Endometrium (tissue), 2 donors: ENCODE measurements at regions not wholly inside any gene's neighbourhood (a gene's known extent, or its start where the extent isn't known, plus 50 kb on each side); places are given as distances from the start of the nearest gene placed in this dataset.
A peak's percentile ranks its signal among the peaks of the same experiment; 100 is the strongest.
"Not testable (repeated sequence)": the region's sequence is repeated elsewhere in the genome, so short reads cannot be mapped to it uniquely, and the experiment has no call there.

Experiments used
- FAIRE-seq: peaks from 2 replicates; lab custom pipeline; 2012; peaks lifted over from hg19 to GRCh38; lab: Jason Lieb, UNC
- donor health status: control.
- donor health status: control.

DNA sequence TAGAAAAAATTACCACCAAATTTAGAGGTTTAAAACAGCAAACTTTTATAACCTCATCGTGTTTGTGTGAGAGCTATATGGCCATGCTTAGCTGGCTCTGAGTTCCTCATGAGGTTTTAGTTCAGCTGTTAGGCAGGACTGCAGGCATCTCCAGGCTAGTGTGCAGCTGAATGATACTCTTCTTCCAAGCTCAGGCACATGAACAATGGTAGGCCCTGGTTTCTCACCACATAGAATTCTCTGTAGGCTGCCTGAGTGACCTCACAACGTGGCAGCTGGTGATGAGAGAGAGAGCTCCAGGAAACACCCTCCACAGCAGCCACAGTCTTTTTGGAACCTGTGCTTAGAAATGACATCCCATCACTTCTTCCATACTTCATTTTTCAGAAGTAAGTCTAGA, 540.6 kb upstream of the MIR17HG start:
- FAIRE-seq: no peak

DNA sequence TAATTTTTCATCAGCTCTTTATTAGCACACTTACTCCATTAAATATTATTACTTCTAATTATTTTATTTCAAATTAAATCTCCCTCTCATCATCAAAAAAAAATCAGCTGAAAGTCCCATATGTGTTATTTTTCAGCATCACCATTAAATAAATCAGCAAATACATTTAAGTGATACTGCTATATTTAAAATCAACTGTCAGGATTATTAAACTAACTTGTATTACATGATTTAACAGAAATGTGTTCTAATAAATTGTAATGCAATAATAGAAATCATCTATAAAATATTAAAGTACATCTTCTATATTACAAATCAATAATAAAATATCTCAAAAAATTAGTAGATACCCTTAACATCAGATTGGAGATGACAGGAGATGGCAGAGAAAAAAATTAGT, 538.6 kb upstream of the MIR17HG start:
- peak; percentile 35 for FAIRE-seq

DNA sequence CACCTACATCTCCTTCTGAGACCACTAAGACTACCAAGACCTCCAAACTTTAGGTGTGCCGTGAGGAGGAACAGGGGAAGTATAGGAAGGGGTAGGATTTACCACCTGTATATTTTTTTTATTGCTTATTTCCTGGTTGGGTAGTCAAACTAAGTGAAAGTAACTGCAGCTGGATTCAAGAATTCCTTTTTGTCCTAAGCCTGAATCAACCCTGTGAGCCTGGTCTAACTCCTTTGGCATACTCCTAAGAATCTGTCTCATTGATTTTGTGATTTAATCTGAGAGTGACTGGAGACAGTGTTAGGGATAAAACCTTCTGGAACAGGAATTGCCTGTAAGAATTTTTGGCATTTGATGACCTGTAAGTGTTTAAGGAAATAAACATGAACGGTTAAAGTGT, 523.5 kb upstream of the MIR17HG start:
- FAIRE-seq: no peak

DNA sequence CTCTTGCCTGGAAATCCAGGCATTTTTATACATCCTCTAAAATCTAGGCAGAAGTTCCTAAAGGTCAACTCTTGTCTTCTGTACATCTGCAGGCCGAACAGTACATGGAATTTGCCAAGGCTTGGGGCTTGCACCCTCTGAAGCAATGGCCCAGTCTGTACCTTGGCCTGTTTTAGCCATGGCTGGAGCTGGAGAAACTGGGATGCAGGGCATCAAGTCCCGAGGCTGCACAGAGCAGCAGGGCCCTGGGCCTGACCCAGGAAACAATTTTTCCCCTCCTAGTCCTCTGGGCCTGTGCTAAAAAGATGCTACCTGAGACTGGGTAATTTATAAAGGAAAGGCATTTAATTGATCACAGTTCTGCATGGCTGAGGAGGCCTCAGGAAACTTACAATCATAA, 520.8 kb upstream of the MIR17HG start:
- FAIRE-seq: no peak

- FAIRE-seq: no peak
Observed at GRCh38 chr13:90830782-90831181, 516.7 kb upstream of the MIR17HG start.

- FAIRE-seq: no peak
Observed at GRCh38 chr13:90833951-90834350, 513.5 kb upstream of the MIR17HG start.

DNA sequence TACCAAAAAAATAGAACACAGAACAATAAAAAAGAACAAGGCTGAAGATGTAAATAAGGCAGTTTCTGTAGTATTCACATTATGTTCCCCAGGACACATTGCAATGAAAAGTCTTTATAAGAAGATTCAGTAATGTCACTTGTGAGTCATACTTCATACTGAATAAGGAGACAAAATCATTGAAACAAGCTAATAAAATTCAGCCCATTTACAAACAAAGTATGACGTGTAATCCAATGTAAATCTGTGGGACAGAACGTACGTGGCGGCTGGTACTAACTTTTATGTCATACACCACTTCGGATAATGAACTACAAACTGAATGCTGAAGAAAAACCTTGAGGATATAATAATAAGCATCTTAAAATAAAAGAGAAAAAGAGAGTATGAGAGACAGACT, 512.8 kb upstream of the MIR17HG start:
- no peak for FAIRE-seq

- FAIRE-seq: no peak
Observed at GRCh38 chr13:90835826-90836225, 511.7 kb upstream of the MIR17HG start.

- FAIRE-seq: no peak
Observed at GRCh38 chr13:90838317-90838960, 509.0 kb upstream of the MIR17HG start.

- FAIRE-seq: no peak
Observed at GRCh38 chr13:90839061-90839460, 508.4 kb upstream of the MIR17HG start.

DNA sequence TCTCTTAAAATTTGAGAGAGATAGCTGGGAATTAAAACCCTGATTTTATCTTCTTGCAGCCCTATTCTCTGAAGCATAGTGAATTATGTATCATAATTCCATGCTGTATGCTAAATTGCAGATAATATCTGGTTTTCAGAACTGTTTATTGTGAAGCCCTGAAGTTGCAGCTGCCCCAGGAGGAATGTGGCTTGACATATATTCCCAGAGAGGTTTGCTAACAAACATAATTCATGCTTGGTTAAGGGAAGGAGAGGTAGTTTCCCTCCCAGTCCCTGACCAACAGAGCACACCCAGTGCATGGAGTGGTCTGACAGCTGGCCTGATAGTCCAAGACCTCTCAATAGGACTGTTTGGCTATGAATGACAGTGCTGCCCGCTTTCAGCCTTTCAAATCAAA, 500.6 kb upstream of the MIR17HG start:
- FAIRE-seq: no peak

- not testable (repeated sequence) for FAIRE-seq
Observed at GRCh38 chr13:90853666-90854065, 493.8 kb upstream of the MIR17HG start.

GRCh38 chr13:90857921-90858320, 489.6 kb upstream of the MIR17HG start:
- FAIRE-seq: no peak

GRCh38 chr13:90866006-90866405, 481.5 kb upstream of the MIR17HG start:
- FAIRE-seq: no peak

DNA sequence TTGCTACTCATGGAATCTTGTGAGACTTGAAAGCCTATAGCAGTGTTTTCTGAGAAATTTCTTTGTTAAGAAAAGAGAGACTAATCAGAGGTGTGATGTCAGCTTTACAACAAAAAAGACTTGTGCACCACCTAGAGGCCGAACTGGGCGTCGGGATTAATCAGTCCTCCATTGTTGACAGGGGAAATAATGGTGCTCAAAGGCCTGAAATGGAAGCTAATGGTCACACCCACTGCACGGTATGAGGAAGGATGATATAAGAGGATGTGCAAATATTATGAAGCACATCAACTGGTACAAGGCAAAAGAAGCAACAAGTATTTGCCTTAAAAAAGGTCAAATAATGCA, 480.2 kb upstream of the MIR17HG start:
- FAIRE-seq: peak; percentile 39

DNA sequence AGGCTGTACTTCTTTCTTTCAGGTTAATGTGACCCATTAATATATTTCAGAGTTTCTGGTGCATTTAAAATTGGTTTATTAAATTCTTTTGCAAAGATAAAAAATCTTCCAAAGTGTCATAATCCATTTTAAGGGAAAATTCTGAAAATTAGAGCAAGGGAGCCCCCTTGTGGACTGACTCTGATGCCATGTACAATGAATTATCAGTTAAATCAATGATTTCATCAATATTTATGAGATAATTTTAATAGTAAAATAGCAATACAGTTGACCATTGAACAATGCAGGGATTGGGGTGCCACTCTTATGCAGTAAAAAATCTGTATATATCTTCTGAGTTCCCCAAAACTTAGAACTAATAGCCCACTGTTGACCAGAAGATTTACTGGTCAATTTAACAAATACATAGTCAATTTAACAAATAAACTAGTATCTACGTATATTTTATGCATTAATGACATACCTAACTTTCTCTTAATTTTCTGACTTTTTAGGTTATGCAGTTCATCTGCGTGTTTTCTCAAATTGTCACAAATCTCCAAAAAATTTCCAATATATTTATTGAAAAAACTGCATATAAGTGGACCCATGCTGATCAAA, 479.1 kb upstream of the MIR17HG start:
- FAIRE-seq: peak; percentile 80

DNA sequence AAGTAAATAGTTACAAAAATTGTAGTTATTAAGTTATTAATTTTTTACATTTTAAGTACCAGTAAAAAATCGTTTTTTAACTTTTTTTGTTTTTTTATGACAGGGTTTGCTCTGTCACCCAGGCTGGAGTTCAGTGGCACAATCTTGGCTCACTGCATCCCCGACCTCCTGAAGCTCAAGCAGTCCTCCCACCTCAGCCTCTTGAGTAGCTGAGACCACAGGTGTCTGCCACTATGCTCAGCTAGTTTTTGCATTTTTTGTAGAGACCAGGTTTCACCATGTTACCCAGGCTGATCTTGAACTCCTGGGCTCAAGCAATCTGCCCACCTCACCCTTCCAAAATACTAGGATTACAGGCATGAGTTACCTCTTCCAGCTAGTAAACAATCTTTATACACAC, 477.9 kb upstream of the MIR17HG start:
- FAIRE-seq: no peak

DNA sequence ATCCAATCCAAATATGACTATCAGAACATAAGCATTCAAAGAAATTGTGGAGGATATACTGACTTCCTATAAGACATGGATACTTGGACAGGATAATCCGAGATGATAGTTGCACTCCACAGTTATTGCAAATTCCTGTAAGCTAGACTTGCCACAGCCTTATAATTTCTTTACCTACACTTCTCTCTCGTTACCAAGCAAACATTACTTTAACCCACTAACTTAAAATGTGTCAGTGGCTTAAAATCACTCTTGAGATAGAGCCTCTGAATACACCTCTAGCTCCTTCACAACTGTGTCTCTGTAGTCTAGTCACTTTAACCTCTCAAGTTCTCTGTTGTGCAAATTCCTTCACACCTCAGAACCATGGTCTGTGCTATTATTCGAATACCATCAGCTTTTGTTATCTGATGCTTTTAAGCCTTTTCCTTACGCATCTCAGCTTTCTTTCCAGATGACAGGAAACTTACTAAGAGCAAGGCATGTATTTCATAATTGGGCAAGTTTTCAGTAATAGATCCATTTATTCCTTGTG, 474.9 kb upstream of the MIR17HG start:
- no peak for FAIRE-seq

DNA sequence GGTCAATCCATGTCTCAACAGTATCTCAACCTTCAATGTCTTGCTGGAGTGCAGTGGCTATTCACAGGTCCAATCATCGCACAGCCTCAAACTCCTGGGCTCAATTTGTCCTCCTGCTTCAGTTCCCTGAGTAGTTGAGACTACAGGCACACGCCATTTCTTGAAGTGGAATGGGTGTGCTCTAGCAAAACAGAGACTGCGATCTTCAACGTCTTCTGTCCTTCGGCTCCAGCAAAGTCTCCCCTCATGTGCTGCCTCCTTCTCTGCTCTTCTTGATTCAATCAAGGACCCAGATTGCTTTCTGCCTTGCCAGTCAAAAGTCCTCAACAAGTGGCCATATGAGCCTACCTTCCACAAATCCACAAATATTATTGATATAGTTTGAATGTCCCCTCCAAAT, 466.7 kb upstream of the MIR17HG start:
- FAIRE-seq: no peak

DNA sequence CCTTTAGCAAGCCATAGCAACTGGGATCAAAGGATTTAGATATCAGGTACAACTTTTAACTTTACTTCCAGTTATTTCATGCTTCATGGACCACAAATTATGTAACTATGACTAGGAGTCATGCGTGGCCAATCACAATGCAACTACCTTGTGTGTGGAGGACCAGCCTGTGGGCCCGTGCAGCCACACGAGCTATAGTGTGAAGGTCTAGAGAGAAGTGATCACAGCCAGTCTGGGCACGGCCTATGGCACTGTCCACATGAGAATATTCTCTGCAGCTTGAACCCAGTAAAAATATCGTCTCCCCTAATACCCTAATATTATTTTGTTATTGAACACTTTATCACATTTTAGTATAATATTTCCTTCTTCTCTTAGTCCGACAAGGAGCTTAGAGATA, 464.9 kb upstream of the MIR17HG start:
- no peak for FAIRE-seq

- no peak for FAIRE-seq
Observed at GRCh38 chr13:90883592-90883991, 463.9 kb upstream of the MIR17HG start.

- FAIRE-seq: no peak
Observed at GRCh38 chr13:90884066-90884465, 463.4 kb upstream of the MIR17HG start.

GRCh38 chr13:90889906-90890834, 457.3 kb upstream of the MIR17HG start:
- FAIRE-seq: no peak
